ENCODE measurements at regions not wholly inside any gene's neighbourhood (a gene's known extent, or its start where the extent isn't known, plus 50 kb on each side); places are given as distances from the start of the nearest gene placed in this dataset.
"Not testable (repeated sequence)": the region's sequence is repeated elsewhere in the genome, so short reads cannot be mapped to it uniquely, and the experiment has no call there.

- H3K27ac ChIP-seq: no peak overlapping the region
These were observed 242.9 kb upstream of the PITX2 start for GRCh38 chr4:110865611-110866259.

GRCh38 chr4:110867251-110867960 is 244.5 kb upstream of the PITX2 start:
- intact Hi-C loops (cut with DNase I): no loop called here
- H3K27ac ChIP-seq: no peak overlapping the region

More at GRCh38 chr4:110865611-110866259, 242.9 kb upstream of the PITX2 start:
- Histone ChIP-seq H3K9me3 (no peaks in the 10 kb centered on the region), H3K27me3 (no peaks in the 10 kb centered on the region), H3K4me3 (no peak overlapping the region), H3K36me3 (no peaks in the 10 kb centered on the region), H3K4me1 (peaks cover 0 to 5% of the 10 kb centered on the region in 2 donors)
- intact Hi-C loops (cut with DNase I): no loop called here
- no peak for TF ChIP-seq CTCF (IDR thresholded peaks at IDR 0.05)
- no peak for DNase-seq (ENCODE audit: low spot score in 2 of 2)

GRCh38 chr4:110867981-110868720 is 245.3 kb upstream of the PITX2 start:
- no peaks in the 10 kb centered on the region for H3K27me3 ChIP-seq
- no peaks in the 10 kb centered on the region for H3K9me3 ChIP-seq
- TF ChIP-seq CTCF (IDR thresholded peaks at IDR 0.05): no peak
- H3K36me3 ChIP-seq: no peaks in the 10 kb centered on the region
- H3K27ac ChIP-seq: no peak overlapping the region
- peaks cover 0 to 5% of the 10 kb centered on the region in 2 donors for H3K4me1 ChIP-seq
- DNase-seq (ENCODE audit: low spot score in 2 of 2): no peak
- no peak overlapping the region for H3K4me3 ChIP-seq
- intact Hi-C loops (cut with DNase I): no loop called here

More at GRCh38 chr4:110867251-110867960, 244.5 kb upstream of the PITX2 start:
- no peaks in the 10 kb centered on the region for H3K9me3 ChIP-seq
- no peak for TF ChIP-seq CTCF (IDR thresholded peaks at IDR 0.05)
- H3K4me1 ChIP-seq: peaks cover 0 to 5% of the 10 kb centered on the region in 2 donors
- DNase-seq (ENCODE audit: low spot score in 2 of 2): no peak
- no peaks in the 10 kb centered on the region for H3K36me3 ChIP-seq
- H3K4me3 ChIP-seq: no peak overlapping the region
- no peaks in the 10 kb centered on the region for H3K27me3 ChIP-seq

- Histone ChIP-seq H3K9me3 (no peaks in the 10 kb centered on the region), H3K4me1 (peaks cover 0 to 5% of the 10 kb centered on the region in 2 donors), H3K27me3 (no peaks in the 10 kb centered on the region), H3K4me3 (no peak overlapping the region), H3K36me3 (no peaks in the 10 kb centered on the region), H3K27ac (no peak overlapping the region)
- intact Hi-C loops (cut with DNase I): no loop called here
- no peak for DNase-seq (ENCODE audit: low spot score in 2 of 2)
- TF ChIP-seq CTCF (IDR thresholded peaks at IDR 0.05): no peak
These were observed 246.2 kb upstream of the PITX2 start for GRCh38 chr4:110869114-110869513.

GRCh38 chr4:110869862-110870572 is 247.1 kb upstream of the PITX2 start:
- H3K27ac ChIP-seq: no peak overlapping the region
- H3K27me3 ChIP-seq: no peaks in the 10 kb centered on the region
- no peaks in the 10 kb centered on the region for H3K9me3 ChIP-seq
- no peaks in the 10 kb centered on the region for H3K36me3 ChIP-seq
- intact Hi-C loops (cut with DNase I): no loop called here
- no peak for DNase-seq (ENCODE audit: low spot score in 2 of 2)
- no peak for TF ChIP-seq CTCF (IDR thresholded peaks at IDR 0.05)
- no peak overlapping the region for H3K4me3 ChIP-seq
- peaks cover 0 to 5% of the 10 kb centered on the region in 2 donors for H3K4me1 ChIP-seq

- H3K4me3 ChIP-seq; intact Hi-C loops (cut with DNase I); H3K9me3 ChIP-seq; H3K27me3 ChIP-seq; H3K4me1 ChIP-seq; DNase-seq (ENCODE audit: low spot score in 2 of 2); H3K36me3 ChIP-seq; H3K27ac ChIP-seq: not testable (repeated sequence)
These were observed 253.3 kb upstream of the PITX2 start for GRCh38 chr4:110876214-110876613.
